NCI-H345 treated with DMSO at 0.1 percent for 48 hours (cell line): ENCODE measurements at regions not wholly inside any gene's neighbourhood (a gene's known extent, or its start where the extent isn't known, plus 50 kb on each side); places are given as distances from the start of the nearest gene placed in this dataset.
"Not testable (repeated sequence)": the region's sequence is repeated elsewhere in the genome, so short reads cannot be mapped to it uniquely, and the experiment has no call there.

Source experiments
- DNase-seq: peaks from one replicate; lab custom pipeline; 2025; ENCODE audit not compliant: unreplicated experiment; lab: John Stamatoyannopoulos, UW

DNA sequence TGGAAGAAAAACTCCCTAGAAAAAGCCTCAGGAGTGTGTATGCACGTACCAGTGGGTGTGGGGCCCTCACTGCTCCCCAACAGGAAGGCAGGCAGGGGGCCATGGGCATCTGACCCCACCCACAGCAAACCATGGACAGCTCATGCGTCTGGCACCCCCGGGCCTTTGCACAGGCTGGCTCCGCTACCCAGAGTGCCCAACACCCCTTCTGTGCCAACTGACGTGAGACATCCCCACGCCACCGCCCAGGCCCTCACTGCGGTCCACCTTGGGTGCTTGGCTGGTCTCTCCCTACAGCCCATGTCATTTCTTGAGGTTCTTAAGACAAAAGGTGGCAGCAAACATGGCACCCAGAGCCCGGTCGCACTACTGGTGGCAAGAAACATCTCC, 91.4 kb downstream of the NCOR2 start:
- no peak for DNase-seq

DNA sequence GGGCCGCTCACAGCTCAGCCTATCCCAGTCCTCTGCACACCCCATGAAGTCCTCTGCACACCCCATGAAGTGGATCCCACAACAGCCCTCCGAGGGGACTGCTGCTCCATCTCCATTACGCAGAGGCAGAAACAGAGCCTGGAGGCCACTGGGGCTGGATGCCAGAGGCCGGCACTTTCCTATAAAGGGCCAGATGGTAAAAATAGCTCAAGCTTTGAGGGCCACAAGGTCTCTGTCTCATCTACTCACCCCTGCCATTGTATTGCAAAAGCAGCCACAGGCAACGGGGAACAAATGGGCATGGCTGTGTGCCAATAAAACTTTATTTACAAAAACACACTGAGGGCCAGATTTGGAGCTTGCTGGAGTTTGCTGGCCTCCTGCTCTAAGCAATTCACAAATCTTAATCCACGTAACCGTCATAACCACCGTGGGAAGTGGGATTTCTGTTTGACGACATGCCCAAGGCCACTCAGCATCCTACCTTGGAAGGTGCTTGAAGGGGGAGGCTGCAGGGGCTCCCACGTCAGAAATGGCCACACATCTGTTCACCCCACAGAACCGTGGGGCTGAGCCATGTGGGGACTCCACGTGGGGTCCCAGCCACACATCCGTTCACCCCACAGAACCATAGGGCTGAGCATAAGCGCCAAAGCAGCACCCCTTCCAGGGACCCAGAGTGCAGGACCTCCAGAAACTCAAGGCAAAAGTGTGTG, 92.0 kb downstream of the NCOR2 start:
- no peak for DNase-seq

- DNase-seq: no peak
Observed at GRCh38 chr12:124474709-124475108, 92.7 kb downstream of the NCOR2 start.

DNA sequence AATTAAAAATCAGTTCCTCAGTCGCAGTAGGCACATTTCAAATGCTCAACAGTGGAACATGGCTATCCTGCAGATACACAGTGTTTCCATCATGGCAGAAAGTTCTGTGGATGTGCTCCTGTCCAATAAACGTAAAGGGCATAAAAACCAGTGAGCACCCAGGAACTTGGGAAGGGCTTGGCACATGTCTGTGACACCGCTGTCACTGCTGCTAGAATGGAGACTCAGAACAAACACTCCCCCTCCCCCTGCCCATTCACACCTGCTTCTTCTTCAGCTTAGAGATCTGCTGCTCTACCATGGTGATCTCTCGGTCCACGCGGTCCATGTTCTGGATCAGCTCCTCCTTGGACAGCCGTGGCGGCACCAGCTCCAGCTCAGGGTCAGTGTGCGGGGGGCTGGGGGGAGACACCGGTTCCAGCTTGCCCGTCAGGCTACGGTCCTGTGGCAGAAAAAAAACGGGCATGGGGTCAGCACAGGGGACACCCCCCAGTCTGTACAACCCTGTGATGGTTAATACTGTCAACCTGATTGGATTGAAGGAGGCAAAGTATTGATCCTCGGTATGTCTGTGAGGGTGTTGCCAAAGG, 94.6 kb downstream of the NCOR2 start:
- DNase-seq: no peak

GRCh38 chr12:124471828-124472227, 95.6 kb downstream of the NCOR2 start:
- no peak for DNase-seq

GRCh38 chr12:124470806-124471205, 96.6 kb downstream of the NCOR2 start:
- DNase-seq: no peak

- no peak for DNase-seq
Observed at GRCh38 chr12:124470139-124470538, 97.3 kb downstream of the NCOR2 start.

- no peak for DNase-seq
Observed at GRCh38 chr12:124469193-124469888, 98.1 kb downstream of the NCOR2 start.

DNA sequence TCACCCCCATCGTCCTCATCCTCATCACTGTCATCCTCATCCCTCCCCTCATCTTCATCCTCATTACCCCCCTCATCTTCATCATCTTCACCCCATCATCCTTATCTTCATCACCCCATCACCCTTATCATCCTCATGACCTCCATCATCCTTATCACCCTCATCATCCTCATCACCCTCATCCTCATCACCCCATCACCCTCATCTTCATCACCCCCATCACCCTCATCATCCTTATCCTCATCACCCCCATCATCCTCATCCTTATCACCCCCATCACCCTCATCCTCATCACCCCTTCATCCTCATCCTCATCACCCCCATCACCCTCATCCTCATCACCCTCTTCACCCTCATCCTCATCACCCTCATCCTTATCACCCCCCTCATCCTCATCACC, 99.9 kb downstream of the NCOR2 start:
- DNase-seq: not testable (repeated sequence)

DNA sequence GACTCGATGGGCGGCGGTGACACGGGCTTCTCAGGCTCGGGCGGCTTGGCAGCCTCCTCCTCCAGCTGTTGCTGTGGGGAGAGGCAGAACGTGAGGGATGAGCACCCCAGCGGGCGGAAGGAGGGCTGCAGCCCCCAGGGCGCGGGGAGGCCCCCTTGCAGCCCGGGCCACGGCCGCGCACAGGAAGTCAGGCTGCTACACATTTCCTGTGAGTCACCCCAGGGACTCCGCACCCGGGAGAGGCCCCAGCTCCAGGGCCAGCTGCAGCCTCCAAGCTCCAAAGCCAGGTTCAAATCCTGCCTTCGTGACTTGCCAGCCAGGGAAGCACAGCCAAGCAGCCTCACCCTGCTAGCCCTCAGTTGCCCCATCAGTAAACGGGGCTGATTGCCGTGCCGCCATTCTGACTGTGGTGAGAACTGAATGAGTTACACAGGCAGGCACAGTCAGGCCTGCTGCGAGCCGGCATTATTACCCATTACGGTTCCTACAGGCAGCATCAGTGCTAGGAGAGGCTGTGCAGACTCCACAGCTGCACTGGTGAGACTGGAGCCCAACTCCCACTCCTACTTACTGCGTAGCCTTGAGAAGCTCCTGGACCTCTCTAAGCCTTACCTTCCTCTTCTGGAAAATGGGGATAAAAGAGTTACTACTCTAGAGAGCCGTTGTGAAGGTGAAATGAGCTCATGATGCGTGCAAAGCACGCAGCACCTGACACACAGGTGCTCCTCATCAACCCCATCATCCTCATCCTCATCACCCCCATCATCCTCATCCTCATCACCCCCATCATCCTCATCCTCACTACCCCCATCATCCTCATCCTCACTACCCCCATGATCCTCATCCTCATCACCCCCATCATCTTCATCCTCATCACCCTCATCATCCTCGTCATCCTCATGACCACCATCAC, 100.9 kb downstream of the NCOR2 start:
- DNase-seq: no peak

GRCh38 chr12:124465473-124465872, 101.9 kb downstream of the NCOR2 start:
- DNase-seq: no peak

GRCh38 chr12:124464830-124465229, 102.6 kb downstream of the NCOR2 start:
- DNase-seq: no peak

DNA sequence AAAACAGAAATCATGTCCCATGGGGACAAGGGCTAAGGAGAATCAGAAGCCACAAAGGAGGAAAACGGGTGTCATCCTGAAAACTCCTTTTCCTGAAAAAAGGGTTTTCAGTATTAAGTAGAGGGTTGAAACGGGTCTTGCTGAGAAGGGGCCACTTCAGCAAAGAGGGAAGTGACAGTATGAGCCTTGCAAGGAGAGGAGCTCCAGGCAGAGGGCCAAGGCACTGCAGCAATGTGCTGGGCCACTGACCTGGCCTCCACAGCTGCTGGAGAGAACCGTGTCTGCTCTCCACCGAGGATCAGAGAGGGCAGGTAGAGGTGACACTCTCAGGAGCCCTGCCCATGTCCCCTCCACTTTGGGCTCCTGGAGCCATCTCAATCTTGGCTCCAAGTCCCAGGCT, 103.3 kb downstream of the NCOR2 start:
- no peak for DNase-seq

DNA sequence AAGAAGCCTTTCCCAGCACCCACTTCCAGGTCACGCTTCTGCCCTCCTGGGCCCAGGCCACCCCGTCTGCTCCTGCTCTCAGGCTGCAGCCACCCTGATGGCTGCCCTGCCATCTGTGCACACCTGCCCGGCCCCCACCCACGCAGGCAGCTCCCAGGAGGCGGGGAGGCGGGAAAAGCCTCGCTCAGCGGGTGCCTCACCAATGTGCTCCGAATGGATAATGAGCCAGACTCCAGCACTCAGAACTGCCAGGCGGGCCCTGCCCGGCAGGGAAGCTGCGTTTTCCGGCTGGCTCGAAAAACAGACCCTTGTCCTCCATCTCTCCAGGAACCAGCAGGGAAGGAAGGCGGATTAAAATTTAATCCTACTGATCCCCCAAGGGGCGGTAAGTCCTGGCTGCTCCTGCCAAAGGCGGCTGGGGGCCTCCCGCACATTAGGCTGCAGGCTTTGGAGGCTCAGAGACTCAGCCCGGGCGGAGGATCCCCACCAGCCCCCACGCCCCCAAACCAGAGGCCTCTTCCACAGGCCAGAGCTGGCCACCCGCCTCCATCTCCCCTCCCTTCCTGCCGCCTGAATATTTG, 104.0 kb downstream of the NCOR2 start:
- peak; percentile 93 for DNase-seq

DNA sequence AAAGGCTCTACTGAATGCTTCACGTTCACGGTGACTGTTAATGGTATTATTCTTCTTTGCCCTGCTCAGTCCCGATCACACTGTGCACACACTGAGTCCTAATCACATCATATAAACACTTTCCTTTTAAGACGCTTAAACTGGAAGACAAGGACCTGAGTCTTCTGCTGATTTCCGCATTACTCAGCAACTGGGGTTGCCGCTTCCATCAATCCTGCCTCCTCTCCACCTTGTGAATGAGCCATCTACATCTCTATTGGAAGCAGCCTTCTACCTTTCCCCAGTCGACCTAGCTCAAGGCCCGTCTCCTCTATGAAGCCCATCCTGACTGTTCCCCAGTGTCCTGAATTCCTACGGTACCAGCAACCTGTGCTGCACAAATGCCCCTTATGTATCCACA, 104.7 kb downstream of the NCOR2 start:
- no peak for DNase-seq

DNA sequence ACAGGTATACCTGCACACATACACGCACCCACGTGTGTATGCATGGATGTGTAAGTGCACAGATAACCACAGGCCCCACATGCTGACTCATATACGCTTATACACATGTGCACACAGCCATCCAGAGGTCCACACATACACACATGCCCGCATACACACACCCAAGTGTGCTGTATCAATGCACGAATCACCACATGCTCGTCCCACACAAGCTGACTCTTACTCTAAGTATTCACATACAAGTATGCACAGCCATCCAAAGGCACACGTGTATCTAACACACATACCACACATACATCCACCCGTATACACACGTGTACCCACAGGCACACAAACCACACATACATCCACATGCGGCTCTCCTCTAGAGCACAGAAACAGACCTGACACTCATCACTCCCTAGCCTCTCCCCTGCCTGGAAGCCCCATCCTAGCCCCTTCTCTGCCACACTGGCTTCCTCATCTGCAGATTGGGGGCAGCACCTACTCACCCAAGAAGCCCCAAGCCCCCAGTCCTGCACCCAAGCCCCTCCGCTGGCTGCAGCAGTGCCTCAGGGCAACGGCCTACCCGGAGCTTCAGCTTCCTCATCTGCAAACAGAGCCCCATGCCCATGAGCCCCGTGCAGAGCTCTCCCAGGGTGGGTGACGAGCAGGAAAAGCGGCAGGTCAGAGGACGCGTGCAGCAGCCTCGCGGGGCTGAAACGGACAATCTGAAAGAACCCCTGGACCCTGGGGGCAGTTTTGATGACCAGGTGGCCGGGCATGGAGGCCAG, 105.4 kb downstream of the NCOR2 start:
- no peak for DNase-seq

GRCh38 chr12:124461241-124461673, 106.2 kb downstream of the NCOR2 start:
- no peak for DNase-seq

GRCh38 chr12:124460771-124461170, 106.6 kb downstream of the NCOR2 start:
- no peak for DNase-seq

- no peak for DNase-seq
Observed at GRCh38 chr12:124459852-124460645, 107.4 kb downstream of the NCOR2 start.
